ENCODE measurements at regions not wholly inside any gene's neighbourhood (a gene's known extent, or its start where the extent isn't known, plus 50 kb on each side); places are given as distances from the start of the nearest gene placed in this dataset.
"Not testable (repeated sequence)": the region's sequence is repeated elsewhere in the genome, so short reads cannot be mapped to it uniquely, and the experiment has no call there.

DNA sequence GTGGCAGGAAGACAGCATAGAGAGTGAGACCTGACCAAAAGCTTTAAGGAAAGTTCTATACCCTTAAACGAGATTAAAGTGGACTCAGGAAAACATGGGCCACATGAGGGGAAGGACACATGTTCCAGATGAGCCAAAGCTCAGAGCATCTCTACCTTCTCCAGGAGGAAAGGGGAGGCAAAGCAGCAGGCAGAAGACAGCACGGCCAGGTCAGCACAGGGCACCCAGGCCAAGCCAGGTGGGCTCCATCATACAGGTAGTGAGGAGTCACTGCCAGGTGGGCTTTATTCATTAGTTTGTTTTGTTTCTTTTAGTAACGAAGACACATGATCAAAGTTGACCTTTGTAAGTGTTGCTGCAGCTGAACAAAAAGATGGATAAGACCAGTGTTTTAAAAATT is 1617.6 kb downstream of the SPATA31A7 start:
- TF ChIP-seq EZH2phosphoT487 (IDR thresholded peaks at IDR 0.05; ENCODE audit: insufficient read depth, low read depth); EZH2 (IDR thresholded peaks at IDR 0.05; ENCODE audit: insufficient read depth, poor library complexity, severe bottlenecking): not testable (repeated sequence)
